ENCODE measurements at regions not wholly inside any gene's neighbourhood (a gene's known extent, or its start where the extent isn't known, plus 50 kb on each side); places are given as distances from the start of the nearest gene placed in this dataset.

- H3K36me3 ChIP-seq (ENCODE audit: control insufficient read depth, insufficient read depth, low read length): no peaks in the 10 kb centered on the region
- no peaks in the 10 kb centered on the region for H3K27me3 ChIP-seq (replicated peaks; ENCODE audit: control insufficient read depth, insufficient read depth, low read length)
- TF ChIP-seq, protein P1, sequence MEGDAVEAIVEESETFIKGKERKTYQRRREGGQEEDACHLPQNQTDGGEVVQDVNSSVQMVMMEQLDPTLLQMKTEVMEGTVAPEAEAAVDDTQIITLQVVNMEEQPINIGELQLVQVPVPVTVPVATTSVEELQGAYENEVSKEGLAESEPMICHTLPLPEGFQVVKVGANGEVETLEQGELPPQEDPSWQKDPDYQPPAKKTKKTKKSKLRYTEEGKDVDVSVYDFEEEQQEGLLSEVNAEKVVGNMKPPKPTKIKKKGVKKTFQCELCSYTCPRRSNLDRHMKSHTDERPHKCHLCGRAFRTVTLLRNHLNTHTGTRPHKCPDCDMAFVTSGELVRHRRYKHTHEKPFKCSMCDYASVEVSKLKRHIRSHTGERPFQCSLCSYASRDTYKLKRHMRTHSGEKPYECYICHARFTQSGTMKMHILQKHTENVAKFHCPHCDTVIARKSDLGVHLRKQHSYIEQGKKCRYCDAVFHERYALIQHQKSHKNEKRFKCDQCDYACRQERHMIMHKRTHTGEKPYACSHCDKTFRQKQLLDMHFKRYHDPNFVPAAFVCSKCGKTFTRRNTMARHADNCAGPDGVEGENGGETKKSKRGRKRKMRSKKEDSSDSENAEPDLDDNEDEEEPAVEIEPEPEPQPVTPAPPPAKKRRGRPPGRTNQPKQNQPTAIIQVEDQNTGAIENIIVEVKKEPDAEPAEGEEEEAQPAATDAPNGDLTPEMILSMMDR (IDR thresholded peaks at IDR 0.05; ENCODE audit: insufficient read depth, low read length, poor library complexity, severe bottlenecking): no peak
- DNase-seq (ENCODE audit: extremely low read depth, insufficient read length): no peak
- no peak overlapping the region for H3K4me3 ChIP-seq (replicated peaks; ENCODE audit: low read depth, low read length)
These were observed 554.6 kb upstream of the CDH6 start for GRCh38 chr5:30638899-30639298.

DNA sequence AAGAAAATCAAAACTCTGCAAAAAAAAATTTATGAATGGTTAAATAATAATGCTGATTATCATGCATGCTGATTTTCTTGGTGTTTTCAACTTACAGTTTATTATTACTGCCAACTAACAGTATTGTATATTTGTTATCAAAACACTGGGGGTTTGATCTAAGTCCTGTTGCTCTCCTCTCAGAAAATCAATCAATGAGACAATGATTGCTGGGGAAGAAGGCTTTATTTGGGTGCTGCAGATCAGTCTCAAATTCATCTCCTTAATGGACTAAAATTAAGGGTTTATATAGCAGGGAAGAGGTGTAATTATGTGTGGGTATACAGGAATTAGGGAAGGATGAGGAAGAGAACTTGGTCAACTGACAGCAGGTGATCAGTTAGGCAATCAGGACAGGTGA is 565.5 kb upstream of the CDH6 start:
- Histone ChIP-seq H3K27me3 (replicated peaks; ENCODE audit: control insufficient read depth, insufficient read depth, low read length) (no peaks in the 10 kb centered on the region), H3K4me3 (replicated peaks; ENCODE audit: low read depth, low read length) (no peak overlapping the region), H3K36me3 (ENCODE audit: control insufficient read depth, insufficient read depth, low read length) (no peaks in the 10 kb centered on the region)
- TF ChIP-seq, protein P1 (IDR thresholded peaks at IDR 0.05; ENCODE audit: insufficient read depth, low read length, poor library complexity, severe bottlenecking): no peak
- no peak for DNase-seq (ENCODE audit: extremely low read depth, insufficient read length)

- Histone ChIP-seq H3K36me3 (ENCODE audit: control insufficient read depth, insufficient read depth, low read length) (no peaks in the 10 kb centered on the region), H3K27me3 (replicated peaks; ENCODE audit: control insufficient read depth, insufficient read depth, low read length) (no peaks in the 10 kb centered on the region), H3K4me3 (replicated peaks; ENCODE audit: low read depth, low read length) (no peak overlapping the region)
- DNase-seq (ENCODE audit: extremely low read depth, insufficient read length): no peak
- TF ChIP-seq, protein P1 (IDR thresholded peaks at IDR 0.05; ENCODE audit: insufficient read depth, low read length, poor library complexity, severe bottlenecking): no peak
These were observed 566.9 kb upstream of the CDH6 start for GRCh38 chr5:30626557-30626956.

- TF ChIP-seq, protein P1 (IDR thresholded peaks at IDR 0.05; ENCODE audit: insufficient read depth, low read length, poor library complexity, severe bottlenecking): no peak
- Histone ChIP-seq H3K4me3 (replicated peaks; ENCODE audit: low read depth, low read length) (no peak overlapping the region), H3K36me3 (ENCODE audit: control insufficient read depth, insufficient read depth, low read length) (no peaks in the 10 kb centered on the region), H3K27me3 (replicated peaks; ENCODE audit: control insufficient read depth, insufficient read depth, low read length) (no peaks in the 10 kb centered on the region)
- no peak for DNase-seq (ENCODE audit: extremely low read depth, insufficient read length)
These were observed 572.9 kb upstream of the CDH6 start for GRCh38 chr5:30620481-30621085.

- Histone ChIP-seq H3K27me3 (replicated peaks; ENCODE audit: control insufficient read depth, insufficient read depth, low read length) (no peaks in the 10 kb centered on the region), H3K36me3 (ENCODE audit: control insufficient read depth, insufficient read depth, low read length) (no peaks in the 10 kb centered on the region), H3K4me3 (replicated peaks; ENCODE audit: low read depth, low read length) (no peak overlapping the region)
- DNase-seq (ENCODE audit: extremely low read depth, insufficient read length): no peak
- TF ChIP-seq, protein P1 (IDR thresholded peaks at IDR 0.05; ENCODE audit: insufficient read depth, low read length, poor library complexity, severe bottlenecking): no peak
These were observed 585.0 kb upstream of the CDH6 start for GRCh38 chr5:30608501-30608900.

Data from GM06990 (cell line).